ENCODE measurements at regions not wholly inside any gene's neighbourhood (a gene's known extent, or its start where the extent isn't known, plus 50 kb on each side); places are given as distances from the start of the nearest gene placed in this dataset.

- H3K27ac Mint-ChIP-seq: no peak overlapping the region
- no peaks in the 10 kb centered on the region for H3K9me3 Mint-ChIP-seq
- no peak for TF ChIP-seq CTCF (conservative IDR thresholded peaks at IDR 0.05)
- no peak for DNase-seq (ENCODE audit: extremely low spot score, unreplicated experiment)
- no peak overlapping the region for H3K4me3 Mint-ChIP-seq
- no peaks in the 10 kb centered on the region for H3K36me3 Mint-ChIP-seq
- no peaks in the 10 kb centered on the region for H3K27me3 Mint-ChIP-seq
- H3K4me1 Mint-ChIP-seq (ENCODE audit: unreplicated experiment): peaks cover 8% of the 10 kb centered on the region
These were observed 935.1 kb downstream of the SLC4A3 start for GRCh38 chr2:220562375-220563140.

GRCh38 chr2:220568296-220568695 lies 940.9 kb downstream of the SLC4A3 start:
- Mint-ChIP-seq H3K4me1 (ENCODE audit: unreplicated experiment) (no peaks in the 10 kb centered on the region), H3K27me3 (no peaks in the 10 kb centered on the region), H3K4me3 (no peak overlapping the region), H3K36me3 (no peaks in the 10 kb centered on the region), H3K27ac (no peak overlapping the region), H3K9me3 (peaks cover 4% of the 10 kb centered on the region)
- no peak for TF ChIP-seq CTCF (conservative IDR thresholded peaks at IDR 0.05)
- no peak for DNase-seq (ENCODE audit: extremely low spot score, unreplicated experiment)

GRCh38 chr2:220569112-220569897 lies 941.9 kb downstream of the SLC4A3 start:
- no peaks in the 10 kb centered on the region for H3K4me1 Mint-ChIP-seq (ENCODE audit: unreplicated experiment)
- no peak for DNase-seq (ENCODE audit: extremely low spot score, unreplicated experiment)
- no peak overlapping the region for H3K4me3 Mint-ChIP-seq
- H3K27ac Mint-ChIP-seq: no peak overlapping the region
- no peaks in the 10 kb centered on the region for H3K27me3 Mint-ChIP-seq
- no peak for TF ChIP-seq CTCF (conservative IDR thresholded peaks at IDR 0.05)
- peaks cover 4% of the 10 kb centered on the region for H3K9me3 Mint-ChIP-seq
- H3K36me3 Mint-ChIP-seq: no peaks in the 10 kb centered on the region

- H3K27ac Mint-ChIP-seq: no peak overlapping the region
- no peaks in the 10 kb centered on the region for H3K4me1 Mint-ChIP-seq (ENCODE audit: unreplicated experiment)
These were observed 945.0 kb downstream of the SLC4A3 start for GRCh38 chr2:220572385-220572784.

GRCh38 chr2:220574038-220574437 lies 946.6 kb downstream of the SLC4A3 start:
- no peak overlapping the region for H3K27ac Mint-ChIP-seq
- H3K27me3 Mint-ChIP-seq: no peaks in the 10 kb centered on the region
- no peaks in the 10 kb centered on the region for H3K9me3 Mint-ChIP-seq
- H3K36me3 Mint-ChIP-seq: no peaks in the 10 kb centered on the region
- TF ChIP-seq CTCF (conservative IDR thresholded peaks at IDR 0.05): no peak
- no peak for DNase-seq (ENCODE audit: extremely low spot score, unreplicated experiment)
- no peak overlapping the region for H3K4me3 Mint-ChIP-seq
- H3K4me1 Mint-ChIP-seq (ENCODE audit: unreplicated experiment): no peaks in the 10 kb centered on the region

More at GRCh38 chr2:220572385-220572784, 945.0 kb downstream of the SLC4A3 start:
- DNase-seq (ENCODE audit: extremely low spot score, unreplicated experiment): no peak
- no peak for TF ChIP-seq CTCF (conservative IDR thresholded peaks at IDR 0.05)
- Mint-ChIP-seq H3K4me3 (no peak overlapping the region), H3K36me3 (no peaks in the 10 kb centered on the region), H3K27me3 (no peaks in the 10 kb centered on the region), H3K9me3 (peaks cover 4% of the 10 kb centered on the region)
